HG02678 (cell line): ENCODE measurements at regions not wholly inside any gene's neighbourhood (a gene's known extent, or its start where the extent isn't known, plus 50 kb on each side); places are given as distances from the start of the nearest gene placed in this dataset.

Experiments
- ATAC-seq: cut with Tn5 transposase; IDR thresholded peaks from one replicate; pipeline ENCODE4 v1.9.1; 2021; ENCODE audit warnings: mild to moderate bottlenecking, moderate library complexity; ENCODE audit not compliant: unreplicated experiment

DNA sequence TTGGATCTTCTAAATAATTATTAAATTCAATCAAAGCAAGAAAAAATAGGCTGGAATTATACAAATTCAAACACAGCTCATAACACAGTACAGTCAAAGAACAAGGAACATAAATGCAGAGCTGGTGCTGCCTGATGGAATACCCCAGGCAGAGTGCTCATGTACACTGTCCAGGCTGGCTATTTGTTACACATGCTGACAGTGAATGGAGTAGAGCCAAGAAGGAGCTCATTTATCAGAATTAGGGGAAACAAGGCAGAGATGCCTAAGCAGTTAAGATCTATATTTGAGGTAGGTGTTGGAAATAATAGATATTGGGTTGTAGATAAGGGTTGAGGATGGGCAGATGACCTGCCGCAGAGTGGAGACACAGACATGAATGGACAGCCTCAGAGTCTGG, 788.2 kb upstream of the ARPP21 start:
- no peak for ATAC-seq

- ATAC-seq: no peak
These were observed 786.4 kb upstream of the ARPP21 start for GRCh38 chr3:34852844-34853439.

GRCh38 chr3:34856081-34856947, 783.0 kb upstream of the ARPP21 start:
- no peak for ATAC-seq

DNA sequence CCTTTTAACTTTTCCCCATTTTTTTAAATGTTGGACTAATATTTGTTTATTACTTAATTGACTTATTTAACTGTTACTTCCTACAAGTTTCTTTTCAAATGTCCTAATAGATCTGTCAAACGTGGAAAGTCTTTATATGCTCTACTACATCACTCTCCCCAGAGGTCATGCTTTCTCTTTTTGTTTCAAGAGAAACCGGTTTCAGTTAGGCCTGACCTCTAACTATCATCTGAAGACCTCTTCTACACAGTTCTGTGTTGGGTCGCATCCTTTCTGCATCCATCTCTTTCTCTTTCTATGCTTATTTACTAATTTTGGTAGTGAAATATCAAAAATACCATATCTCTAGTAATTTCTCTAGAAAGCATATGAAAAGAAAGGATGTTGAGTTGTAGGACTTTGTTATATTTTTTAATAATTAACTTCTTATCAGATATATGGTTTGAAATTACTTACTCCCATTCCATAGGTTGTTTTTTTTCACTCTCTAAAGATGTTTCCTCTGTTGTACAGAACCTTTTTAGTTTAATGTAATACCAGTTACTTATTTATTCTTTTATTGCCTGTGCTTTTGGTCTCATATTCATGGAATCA, 781.2 kb upstream of the ARPP21 start:
- ATAC-seq: no peak

GRCh38 chr3:34859746-34860145, 779.6 kb upstream of the ARPP21 start:
- no peak for ATAC-seq

- no peak for ATAC-seq
These were observed 776.9 kb upstream of the ARPP21 start for GRCh38 chr3:34862456-34862855.

DNA sequence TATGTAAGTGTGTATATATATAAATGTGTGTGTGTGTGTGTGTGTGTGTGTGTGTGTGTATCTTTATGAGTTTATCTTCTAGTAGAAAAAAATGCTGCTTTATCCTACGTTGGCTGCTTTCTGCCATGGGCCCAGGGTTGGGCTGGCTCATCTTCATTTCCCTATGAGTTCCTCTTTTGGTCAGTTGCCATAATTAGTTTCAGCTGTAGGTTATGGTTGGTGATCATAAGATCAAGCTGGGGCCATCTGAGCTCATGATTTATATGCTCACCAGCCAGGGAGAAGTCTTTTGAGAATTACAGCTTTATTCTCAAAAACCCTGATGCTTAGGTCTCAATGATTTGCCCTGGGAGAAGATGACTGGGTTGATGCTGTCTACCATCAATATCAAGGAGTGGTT, 775.8 kb upstream of the ARPP21 start:
- ATAC-seq: no peak

GRCh38 chr3:34864011-34864410, 775.3 kb upstream of the ARPP21 start:
- ATAC-seq: no peak

DNA sequence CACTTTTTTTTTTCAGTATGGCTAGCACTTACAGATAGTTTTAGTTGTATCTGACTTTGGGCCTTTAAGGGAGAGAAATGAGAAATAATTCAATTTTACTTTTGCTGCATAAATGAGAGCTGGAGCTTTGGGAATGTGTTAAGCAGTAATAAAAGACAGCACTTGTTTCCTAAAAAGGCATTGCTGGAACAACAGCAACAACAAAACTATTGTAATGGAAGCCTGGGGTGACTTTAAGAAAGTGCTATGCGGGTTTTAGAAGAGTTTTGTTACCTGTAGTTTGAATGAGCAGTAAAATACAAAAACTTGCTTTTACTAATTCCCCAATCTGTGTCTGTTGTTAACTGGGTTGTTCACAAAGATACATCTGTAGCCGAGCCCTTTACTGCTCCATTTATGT, 774.0 kb upstream of the ARPP21 start:
- no peak for ATAC-seq

GRCh38 chr3:34868935-34869334, 770.4 kb upstream of the ARPP21 start:
- ATAC-seq: no peak

GRCh38 chr3:34869696-34870095, 769.6 kb upstream of the ARPP21 start:
- ATAC-seq: no peak

- ATAC-seq: no peak
These were observed 766.9 kb upstream of the ARPP21 start for GRCh38 chr3:34872406-34872805.

DNA sequence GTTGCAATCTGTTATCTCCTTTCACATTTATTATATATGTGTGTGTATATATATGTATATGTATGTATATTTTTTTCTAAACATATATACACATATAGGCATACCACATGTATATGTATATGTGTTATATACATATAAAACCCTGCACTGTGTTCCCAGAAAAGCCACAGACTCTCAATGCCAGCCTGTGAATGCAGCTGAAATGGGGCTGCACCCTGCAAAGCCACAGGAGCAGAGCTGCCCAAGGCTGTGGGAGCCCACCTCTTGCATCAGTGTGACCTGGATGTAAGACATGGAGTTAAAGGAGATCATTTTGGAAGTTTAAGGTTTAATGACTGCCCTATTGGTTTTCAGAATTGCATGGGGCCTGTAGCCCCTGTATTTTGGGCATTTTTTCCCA, 762.3 kb upstream of the ARPP21 start:
- no peak for ATAC-seq

DNA sequence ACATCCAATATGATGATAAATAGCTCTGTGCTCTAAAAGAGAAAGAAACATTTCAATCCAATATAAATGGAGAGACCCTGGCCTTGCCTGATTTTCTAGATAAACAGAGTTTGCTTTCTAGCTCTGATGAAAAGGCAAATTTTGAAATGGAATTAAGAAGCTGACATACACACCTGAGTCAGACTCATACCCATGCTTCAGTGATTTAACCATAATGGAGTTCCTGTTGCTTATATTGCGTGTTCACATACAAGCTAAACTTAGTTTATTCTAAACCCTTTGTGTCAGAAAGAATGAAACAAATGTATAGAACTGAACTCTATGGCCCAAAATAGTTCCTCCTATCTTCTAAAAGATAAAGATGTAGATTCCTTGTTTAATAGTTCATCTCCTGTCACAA, 760.8 kb upstream of the ARPP21 start:
- no peak for ATAC-seq

GRCh38 chr3:34881026-34881425, 758.3 kb upstream of the ARPP21 start:
- ATAC-seq: no peak

- ATAC-seq: no peak
These were observed 756.6 kb upstream of the ARPP21 start for GRCh38 chr3:34882764-34883163.

GRCh38 chr3:34884007-34884406, 755.3 kb upstream of the ARPP21 start:
- ATAC-seq: no peak

- no peak for ATAC-seq
These were observed 752.9 kb upstream of the ARPP21 start for GRCh38 chr3:34886443-34886842.

DNA sequence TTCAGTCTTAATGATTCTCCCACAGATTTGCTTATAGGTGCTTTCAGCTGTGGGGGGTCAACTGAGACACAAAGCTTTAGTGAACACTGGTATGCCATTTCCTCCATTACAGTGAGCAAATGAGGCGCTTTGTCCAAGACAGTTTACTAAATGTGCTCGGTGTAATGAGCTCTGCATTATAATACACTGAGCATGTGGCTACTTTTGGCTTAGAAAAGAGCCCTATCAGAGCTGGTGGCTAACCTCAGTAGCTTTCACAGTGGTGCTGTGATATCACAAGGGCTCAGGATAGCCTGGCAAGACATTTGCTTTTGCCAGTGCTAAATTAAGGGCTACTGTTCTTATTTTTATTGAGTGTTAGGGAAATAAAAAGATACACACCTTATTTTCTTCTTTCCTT, 749.7 kb upstream of the ARPP21 start:
- no peak for ATAC-seq

GRCh38 chr3:34890247-34890646, 749.1 kb upstream of the ARPP21 start:
- no peak for ATAC-seq

DNA sequence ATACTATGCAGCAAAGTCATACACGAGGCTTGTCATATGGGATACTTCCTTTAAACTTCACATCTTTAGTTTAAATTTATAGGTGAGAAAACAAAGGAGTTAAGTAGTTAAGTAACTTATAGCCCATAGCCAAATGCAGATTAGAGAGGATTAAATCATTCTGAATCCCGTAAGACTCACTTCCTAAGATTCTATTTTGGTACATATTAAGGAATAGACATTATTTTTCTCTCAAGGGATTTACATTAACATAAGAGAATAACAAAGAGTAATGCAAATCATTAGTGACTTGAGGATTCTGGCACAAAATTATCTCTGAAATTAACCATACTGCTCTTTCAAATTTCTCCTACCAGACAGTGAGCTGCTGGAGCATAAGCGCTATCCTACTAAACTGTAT, 747.4 kb upstream of the ARPP21 start:
- no peak for ATAC-seq

- no peak for ATAC-seq
These were observed 743.5 kb upstream of the ARPP21 start for GRCh38 chr3:34895841-34896240.
